GM18502 (cell line): ENCODE measurements at regions not wholly inside any gene's neighbourhood (a gene's known extent, or its start where the extent isn't known, plus 50 kb on each side); places are given as distances from the start of the nearest gene placed in this dataset.

Source experiments
- ATAC-seq: cut with Tn5 transposase; IDR thresholded peaks from one replicate; pipeline ENCODE4 v1.9.1; 2021; ENCODE audit warnings: mild to moderate bottlenecking; ENCODE audit not compliant: unreplicated experiment, poor library complexity

- ATAC-seq: no peak
These were observed 53.8 kb upstream of the ASB18 start for GRCh38 chr2:236317938-236318396.

DNA sequence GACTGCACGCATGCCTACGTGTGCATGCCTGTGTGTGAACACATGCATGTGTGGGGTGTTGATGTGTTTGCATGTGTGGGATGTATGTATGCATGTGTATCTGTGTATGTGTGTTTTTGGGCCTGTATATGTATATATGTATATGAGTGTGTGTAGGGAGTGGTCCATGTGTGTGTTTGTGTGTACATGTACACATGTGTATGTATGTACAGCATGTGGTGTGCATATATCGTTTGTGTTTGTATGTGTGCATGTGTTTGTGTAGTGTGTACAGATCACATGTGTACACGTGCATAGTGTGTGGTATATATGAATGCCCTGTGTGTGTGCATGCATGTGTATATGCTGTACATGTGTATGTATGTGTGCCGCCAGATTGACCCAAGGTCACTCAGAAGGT, 54.2 kb upstream of the ASB18 start:
- ATAC-seq: no peak

DNA sequence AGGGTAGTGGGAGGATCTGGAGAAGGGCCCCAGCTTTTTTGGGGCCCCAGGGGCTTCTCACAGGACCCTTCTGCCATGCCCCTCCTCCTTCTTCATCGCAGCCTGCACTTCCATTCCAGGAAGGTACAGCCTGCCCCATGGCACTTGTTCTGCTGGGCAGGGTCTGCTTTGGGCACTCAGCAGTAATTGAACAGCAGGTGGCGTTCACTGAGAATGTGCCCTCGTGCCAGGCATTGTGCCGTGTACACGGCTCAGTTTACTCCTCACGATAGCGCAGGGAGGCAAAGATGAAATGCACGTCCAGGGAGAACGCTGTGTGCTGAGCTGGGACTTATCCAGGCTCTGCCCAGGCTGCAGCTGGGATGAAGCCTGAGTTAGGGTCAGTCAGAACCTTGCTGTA, 54.8 kb upstream of the ASB18 start:
- ATAC-seq: no peak

GRCh38 chr2:236321415-236321814, 57.2 kb upstream of the ASB18 start:
- ATAC-seq: no peak

DNA sequence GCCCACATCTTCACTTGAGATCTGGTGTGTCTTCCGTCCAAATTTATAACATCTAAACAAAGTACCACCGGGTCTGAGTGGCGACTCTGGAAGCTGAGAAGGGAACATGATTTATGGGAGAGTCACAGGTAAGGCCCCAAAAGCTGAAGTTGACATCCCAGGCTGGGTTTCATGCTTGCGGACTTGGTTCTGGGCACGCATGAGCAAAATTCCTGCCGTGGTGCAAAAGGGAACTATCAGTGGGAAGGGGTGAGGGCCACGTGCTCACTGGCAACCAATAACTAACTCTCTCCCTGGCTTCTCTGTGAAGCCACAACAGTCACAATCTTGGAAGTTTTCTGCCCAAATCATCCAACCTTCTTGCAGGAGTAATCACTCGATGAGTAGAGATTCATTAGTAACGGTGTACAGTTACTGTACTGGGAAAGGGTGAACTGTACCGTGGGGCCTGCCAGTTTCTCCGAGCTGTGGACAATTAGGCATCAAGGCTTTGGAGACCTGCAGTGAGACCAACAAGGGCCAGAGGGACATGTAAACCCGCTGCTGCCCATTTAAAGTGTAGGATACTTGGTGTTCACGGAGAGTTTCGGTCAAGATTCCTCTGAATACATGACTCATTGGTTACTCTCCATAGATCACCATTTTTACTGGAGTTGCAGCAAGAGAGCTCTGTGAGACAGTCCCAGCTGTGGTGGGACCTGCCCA, 69.4 kb upstream of the ASB18 start:
- no peak for ATAC-seq

- no peak for ATAC-seq
These were observed 70.1 kb upstream of the ASB18 start for GRCh38 chr2:236334122-236334876.

GRCh38 chr2:236335696-236336574, 71.7 kb upstream of the ASB18 start:
- no peak for ATAC-seq

DNA sequence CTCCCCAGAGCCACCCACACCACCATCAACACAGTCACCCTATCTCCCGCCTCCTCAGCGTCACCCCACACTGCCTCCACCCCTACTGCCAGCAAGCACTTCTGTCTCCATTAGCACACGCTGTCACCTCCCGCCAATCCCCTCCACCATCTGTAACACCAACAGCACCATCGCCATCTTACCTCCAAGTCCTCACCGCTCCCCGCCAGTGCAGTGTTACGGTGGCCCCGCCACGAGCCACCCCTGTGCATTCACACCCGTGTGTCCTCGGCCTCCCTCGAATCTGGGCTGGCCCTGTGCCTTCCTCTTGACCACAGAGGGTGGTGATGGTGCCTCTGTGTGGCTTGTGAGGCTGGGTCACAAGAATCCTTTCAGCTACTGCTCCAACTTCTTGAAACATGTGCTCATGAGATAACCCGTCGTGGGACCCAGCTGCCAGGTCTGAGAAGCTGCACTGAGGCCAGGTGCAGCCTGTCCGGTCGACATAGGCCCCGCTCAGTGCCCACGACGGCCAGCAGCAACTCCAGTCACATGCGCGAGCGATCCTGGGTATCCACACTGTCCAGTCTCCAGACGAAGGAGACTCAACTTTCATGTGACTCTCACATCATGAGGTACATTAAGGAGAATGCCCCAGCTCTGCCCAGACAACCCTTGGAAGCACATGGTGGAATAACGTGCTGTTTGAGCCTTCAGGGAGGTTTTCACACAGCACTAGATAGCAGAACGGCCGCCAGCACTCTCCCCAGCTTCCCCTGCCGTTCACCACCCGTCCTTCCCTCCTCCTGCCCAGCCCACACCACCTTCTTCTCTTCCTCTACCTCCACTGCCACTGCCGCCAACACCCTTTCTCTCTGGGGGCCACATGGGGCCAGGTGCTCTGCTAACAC, 72.6 kb upstream of the ASB18 start:
- no peak for ATAC-seq

DNA sequence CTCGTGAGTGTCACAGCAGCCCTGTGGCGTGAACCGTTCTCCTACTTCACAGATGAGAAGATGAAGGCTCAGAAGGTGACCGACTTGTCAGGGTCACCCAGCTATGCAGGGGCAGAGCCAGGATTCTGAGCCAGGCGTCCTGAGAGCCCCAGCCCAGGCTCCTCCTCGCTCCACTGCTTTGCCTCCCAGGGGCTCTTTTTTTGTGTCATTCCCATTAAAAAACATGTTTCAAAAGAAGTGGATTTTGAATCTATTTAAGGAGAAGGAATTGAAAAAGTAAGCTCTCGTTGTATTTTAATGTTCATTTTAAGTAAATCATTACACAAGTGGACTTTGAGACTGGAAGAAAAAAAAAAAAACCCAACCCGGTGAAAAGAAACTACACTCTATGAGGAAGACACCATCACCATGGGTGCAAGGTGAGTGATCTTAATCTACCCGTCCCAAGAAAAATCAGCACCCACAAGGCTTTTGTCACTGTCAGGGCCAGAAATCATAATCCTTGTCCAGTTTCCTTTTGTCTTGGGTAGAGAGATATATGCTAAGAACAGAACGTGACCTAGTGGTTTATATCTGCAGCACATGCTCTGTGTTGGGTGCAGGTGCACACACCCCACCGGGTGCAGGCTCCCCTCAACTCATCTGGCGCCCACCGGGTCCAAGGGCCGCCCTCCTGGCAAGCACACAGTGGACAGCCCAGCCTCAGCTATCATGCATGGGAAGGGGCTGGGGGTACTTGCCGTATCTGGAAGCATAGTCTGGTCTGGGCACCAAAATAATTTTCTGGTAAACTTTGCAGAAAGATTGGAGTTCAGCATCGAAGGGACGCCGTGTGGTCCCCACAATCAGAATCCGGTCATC, 73.5 kb upstream of the ASB18 start:
- no peak for ATAC-seq

DNA sequence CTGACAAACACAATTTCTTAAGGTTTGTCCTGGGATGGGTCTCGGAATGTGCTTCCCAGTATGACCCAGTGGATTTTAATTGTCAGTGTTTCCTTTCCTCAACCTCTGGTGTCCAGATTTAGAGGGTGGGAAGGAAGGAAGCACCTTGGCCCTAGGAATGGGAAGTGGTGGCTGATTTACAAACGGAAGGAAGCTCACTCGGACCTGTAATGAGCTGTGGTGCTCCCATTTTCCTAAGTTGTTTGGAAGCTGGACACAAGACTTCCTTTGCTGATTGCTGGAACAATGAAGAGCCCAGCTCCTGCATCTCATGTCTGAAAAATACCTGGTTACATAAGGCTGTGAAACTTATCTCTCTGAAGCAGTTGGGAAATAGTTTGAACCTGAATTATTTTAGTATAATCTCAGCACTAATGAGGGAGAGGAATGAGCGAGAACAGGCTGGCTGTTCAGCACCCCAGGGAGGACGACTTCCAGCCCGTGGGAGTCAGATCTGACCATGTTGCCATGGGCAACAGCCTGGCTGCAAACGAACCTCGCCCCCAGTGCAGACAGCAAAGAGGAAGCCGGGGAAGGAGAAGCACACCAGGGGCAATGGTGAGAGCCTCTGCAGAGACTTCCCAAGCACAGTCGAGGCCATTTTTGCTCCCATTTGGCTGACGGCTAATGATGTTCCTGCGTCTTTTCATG, 74.4 kb upstream of the ASB18 start:
- no peak for ATAC-seq

DNA sequence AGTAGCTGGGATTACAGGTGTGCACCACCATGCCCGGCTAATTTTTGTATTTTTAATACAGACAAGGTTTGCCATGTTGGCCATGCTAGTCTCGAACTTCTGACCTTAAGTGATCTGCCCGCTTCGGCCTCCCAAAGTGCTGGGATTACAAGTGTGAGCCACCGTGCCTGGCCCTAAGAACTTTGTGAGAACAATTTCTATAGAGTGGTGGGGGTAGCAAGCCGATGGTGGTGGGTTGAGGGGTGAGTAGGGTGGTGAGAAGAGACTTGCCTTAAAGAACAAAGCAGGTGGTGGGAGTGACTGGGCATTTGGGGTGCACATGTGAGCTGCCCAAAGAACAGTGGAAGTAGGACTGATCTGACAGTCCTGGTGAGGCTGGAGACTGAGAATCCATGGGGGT, 76.0 kb upstream of the ASB18 start:
- no peak for ATAC-seq

DNA sequence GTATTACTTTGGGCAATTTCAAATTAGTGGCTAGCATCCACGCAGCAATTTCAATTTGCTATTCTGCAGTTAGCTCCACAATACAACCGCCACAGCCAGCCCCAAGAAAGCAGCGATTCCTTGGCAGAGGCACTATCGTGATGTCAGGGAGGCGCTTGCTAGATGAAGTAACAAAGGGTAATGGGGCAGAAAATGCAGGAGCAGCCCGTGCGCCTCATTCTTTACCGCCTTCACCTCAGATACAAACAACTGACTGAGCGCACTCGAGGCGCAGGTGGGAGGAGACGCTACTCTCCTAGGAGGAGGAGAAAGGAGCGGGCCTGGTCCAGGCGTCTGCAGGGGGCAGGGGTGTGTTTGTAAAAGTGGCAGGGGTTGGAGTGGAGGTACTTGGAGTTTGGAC, 76.9 kb upstream of the ASB18 start:
- ATAC-seq: no peak

DNA sequence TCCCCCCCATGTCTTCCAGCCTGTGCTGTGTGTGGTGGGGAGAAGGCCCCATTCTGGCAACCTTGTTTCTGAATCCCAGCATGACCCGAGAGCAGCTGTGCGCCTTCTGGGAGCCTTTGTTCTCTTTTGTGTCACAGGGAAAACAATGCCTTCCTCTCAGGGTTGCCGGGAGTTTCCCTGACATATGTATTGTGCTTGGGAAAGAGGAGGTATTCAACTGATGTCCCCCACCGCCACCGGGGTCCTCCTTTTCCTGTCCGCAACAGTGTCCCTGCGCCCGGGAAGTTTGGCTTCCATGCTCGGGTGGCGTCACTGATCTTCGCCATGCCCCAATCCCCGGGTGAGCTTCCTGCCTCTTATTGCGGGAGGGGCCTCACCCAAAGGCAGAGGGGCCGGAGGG, 77.5 kb upstream of the ASB18 start:
- ATAC-seq: no peak

DNA sequence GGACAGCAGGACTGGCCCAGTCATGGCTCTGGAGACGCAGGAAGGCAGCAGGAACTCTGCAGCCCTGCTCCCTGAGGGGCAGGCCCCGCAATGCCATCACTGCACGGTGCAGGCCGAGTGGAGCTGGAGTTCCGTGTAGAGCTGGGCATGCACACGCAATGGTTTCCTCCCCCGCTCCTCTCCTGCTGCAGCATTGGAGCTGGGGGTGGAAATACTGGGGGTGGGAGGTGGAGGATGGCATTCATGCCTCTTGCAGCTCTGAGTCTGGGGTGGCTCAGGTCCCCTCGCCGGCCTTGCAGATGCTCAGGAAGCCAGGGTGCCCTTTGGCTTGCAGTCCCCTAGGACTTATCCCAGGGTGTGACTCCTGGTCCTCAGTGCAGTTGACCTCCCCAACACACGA, 78.3 kb upstream of the ASB18 start:
- no peak for ATAC-seq

DNA sequence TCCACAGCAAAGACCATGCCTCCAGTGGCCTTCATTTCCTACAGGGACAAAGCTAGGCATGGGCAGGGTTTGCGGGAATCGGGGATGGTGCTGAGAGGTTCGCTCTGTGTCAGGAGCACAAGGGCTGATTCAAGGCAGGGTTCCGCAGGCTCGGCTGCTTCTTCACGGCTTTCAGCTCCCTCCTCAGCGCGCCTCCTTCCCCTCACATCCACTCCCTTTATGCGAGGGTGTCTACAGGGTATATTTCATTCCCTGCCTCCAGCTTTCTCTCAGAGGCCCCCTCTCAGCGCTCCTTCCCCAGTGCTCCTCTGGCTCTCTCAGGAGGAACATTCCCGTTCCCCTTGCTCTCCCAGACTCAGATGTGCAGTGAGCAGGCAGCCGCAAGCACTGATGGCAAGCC, 78.7 kb upstream of the ASB18 start:
- ATAC-seq: no peak

DNA sequence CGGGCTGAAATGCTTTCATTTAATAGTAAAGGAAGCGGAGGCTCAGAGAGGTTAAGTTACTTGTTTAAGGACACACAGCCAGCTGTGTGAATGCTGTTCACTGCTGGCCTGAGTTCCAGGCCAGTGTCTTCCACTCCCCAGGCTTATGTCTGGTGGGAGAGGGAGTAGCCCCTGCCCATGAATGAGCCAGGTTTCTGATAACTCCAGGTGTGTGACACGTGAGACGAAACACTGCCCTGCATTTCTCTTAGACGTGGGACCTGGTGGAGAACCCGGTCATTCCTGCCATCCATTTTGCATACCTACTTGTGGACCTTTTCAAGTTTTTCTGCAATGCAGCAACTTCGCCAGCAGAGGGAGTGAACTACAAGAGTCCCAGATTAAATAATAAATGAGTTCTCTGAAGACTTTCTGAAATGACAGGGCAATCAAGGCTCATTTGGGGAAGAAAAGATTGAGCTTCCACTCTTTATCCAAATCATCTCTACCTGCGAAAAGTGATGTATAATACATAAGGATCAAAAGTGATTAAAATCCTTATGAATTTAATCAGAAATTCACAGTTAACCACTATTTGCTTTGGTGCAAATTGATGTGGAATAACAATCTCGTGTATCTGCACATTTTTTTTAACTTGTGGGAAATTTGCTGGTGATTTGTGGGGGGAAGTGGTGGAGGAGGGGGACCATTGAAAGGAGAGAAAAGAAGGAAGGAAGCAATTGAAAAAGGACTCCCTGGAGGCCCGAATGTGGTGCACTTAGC, 79.4 kb upstream of the ASB18 start:
- no peak for ATAC-seq

DNA sequence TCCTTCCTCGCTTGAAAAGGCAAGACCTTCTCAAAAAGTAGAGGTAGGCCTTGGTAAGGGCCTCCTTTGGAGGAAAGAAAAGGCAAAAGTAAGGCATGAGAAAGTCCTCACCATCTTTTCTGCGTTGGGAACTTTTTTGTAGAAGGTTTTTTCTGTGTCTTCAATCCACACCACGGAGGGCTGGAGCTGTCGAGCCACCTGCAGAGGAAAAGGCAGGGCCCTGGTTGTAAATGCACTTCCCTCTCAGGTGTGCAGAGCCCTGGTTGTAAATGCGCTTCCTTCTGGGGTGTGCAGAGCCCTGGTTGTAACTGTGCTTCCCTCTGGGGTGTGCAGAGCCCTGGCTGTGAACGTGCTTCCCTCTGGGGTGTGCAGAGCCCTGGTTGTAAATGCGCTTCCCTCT, 80.2 kb upstream of the ASB18 start:
- ATAC-seq: no peak
